IMR-90 (cell line): ENCODE measurements at regions not wholly inside any gene's neighbourhood (a gene's known extent, or its start where the extent isn't known, plus 50 kb on each side); places are given as distances from the start of the nearest gene placed in this dataset.

Experiments
- ATAC-seq: fragments of 200-7000 bp; cut with Tn5 transposase; 2 replicates; pipeline ENCODE4 v1.9.1; 2020; ENCODE audit warnings: low read depth, mild to moderate bottlenecking, moderate library complexity
- BruUV-seq: library from RNA; stranded (reverse); fragments of 400-500 nt; replicated peaks from 2 replicates; lab custom pipeline; 2021; lab: Mats Ljungman, UMichigan
- CTCF ChIA-PET: fragments of 300-600 bp; formaldehyde crosslinking; extraction: SDS; loops from one replicate; lab custom pipeline; 2021; ENCODE audit warnings: antibody characterized with exemption; lab: Yijun Ruan, JAX
- POLR2A ChIA-PET: fragments of 300-600 bp; sonication (Branson Sonifier 250); formaldehyde crosslinking; loops from one replicate; lab custom pipeline; 2022; ENCODE audit warnings: antibody characterized with exemption; ENCODE audit not compliant: unreplicated experiment; lab: Charles Lee
- DNase-seq: peaks from one replicate; pipeline ENCODE4 v3.0.0; 2013
- H2AFZ ChIP-seq: replicated peaks from 2 replicates; pipeline ENCODE3; 2013; ENCODE audit warnings: low read length, mild to moderate bottlenecking; ENCODE audit not compliant: poor library complexity
- H2AK5ac ChIP-seq: 2 replicates; pipeline ENCODE4 v1.6.1; 2013; ENCODE audit warnings: low read depth, low read length, inconsistent platforms
- H2AK9ac ChIP-seq: replicated peaks from 2 replicates; pipeline ENCODE3; 2013; ENCODE audit warnings: mild to moderate bottlenecking, low read depth, low read length, moderate library complexity; ENCODE audit not compliant: poor library complexity
- H2BK120ac ChIP-seq: 2 replicates; pipeline ENCODE4 v1.6.1; 2013; ENCODE audit warnings: low read depth, low read length, inconsistent platforms
- H2BK15ac ChIP-seq: 3 replicates; pipeline ENCODE4 v1.6.1; 2013; ENCODE audit warnings: low read depth, low read length, inconsistent platforms
- H2BK20ac ChIP-seq: 2 replicates; pipeline ENCODE4 v1.6.1; 2013; ENCODE audit warnings: low read depth, mild to moderate bottlenecking, inconsistent platforms, low read length, moderate library complexity
- H2BK5ac ChIP-seq: 2 replicates; pipeline ENCODE4 v1.6.1; 2013; ENCODE audit warnings: mild to moderate bottlenecking, low read depth, low read length, inconsistent platforms; ENCODE audit not compliant: poor library complexity, severe bottlenecking
- H3K14ac ChIP-seq: replicated peaks from 2 replicates; pipeline ENCODE4 v1.6.1; 2013; ENCODE audit warnings: low read depth, low read length, inconsistent platforms
- H3K18ac ChIP-seq: 2 replicates; pipeline ENCODE4 v1.6.1; 2013; ENCODE audit warnings: low read depth, low read length, control low read depth
- H3K23ac ChIP-seq: 2 replicates; pipeline ENCODE4 v1.6.1; 2013; ENCODE audit warnings: low read depth, low read length, inconsistent platforms
- H3K27ac ChIP-seq: 2 replicates; pipeline ENCODE4 v1.5.1; 2013; ENCODE audit warnings: mild to moderate bottlenecking, control low read depth, low read length; ENCODE audit not compliant: insufficient read depth
- H3K27me3 ChIP-seq: 2 replicates; pipeline ENCODE4 v1.6.1; 2013; ENCODE audit warnings: low read length; ENCODE audit not compliant: control insufficient read depth, insufficient read depth
- H3K36me3 ChIP-seq: 2 replicates; pipeline ENCODE4 v1.6.1; 2013; ENCODE audit warnings: low read length, mixed read lengths; ENCODE audit not compliant: control insufficient read depth, insufficient read depth
- H3K4ac ChIP-seq: 2 replicates; pipeline ENCODE4 v1.6.1; 2013; ENCODE audit warnings: low read depth, low read length, inconsistent platforms
- H3K4me1 ChIP-seq: 2 replicates; pipeline ENCODE4 v1.6.1; 2013; ENCODE audit warnings: low read length, mixed read lengths; ENCODE audit not compliant: control insufficient read depth, insufficient read depth
- H3K4me2 ChIP-seq: 2 replicates; pipeline ENCODE4 v1.6.1; 2013; ENCODE audit warnings: low read depth, mild to moderate bottlenecking, control low read depth, low read length, moderate library complexity
- H3K4me3 ChIP-seq: 2 replicates; pipeline ENCODE4 v1.5.1; 2013; ENCODE audit warnings: low read depth, mild to moderate bottlenecking, control low read depth, low read length, moderate library complexity; ENCODE audit not compliant: insufficient read depth
- H3K56ac ChIP-seq: 2 replicates; pipeline ENCODE4 v1.6.1; 2013; ENCODE audit warnings: low read length, inconsistent platforms; ENCODE audit not compliant: insufficient read depth; ENCODE audit errors: extremely low read depth
- H3K79me1 ChIP-seq, 2 experiments: 2 replicates each; pipeline ENCODE4 v1.6.1; 2013; ENCODE audit warnings: low read length in 2 of 2, inconsistent platforms in 1 of 2, low read depth in 1 of 2
- H3K9ac ChIP-seq: 2 replicates; pipeline ENCODE4 v1.6.1; 2013; ENCODE audit warnings: low read depth, low read length, control low read depth
- H3K9me1 ChIP-seq: 2 replicates; pipeline ENCODE4 v1.6.1; 2013; ENCODE audit warnings: low read length, inconsistent platforms; ENCODE audit not compliant: insufficient read depth
- H3K9me3 ChIP-seq: 2 replicates; pipeline ENCODE4 v1.6.1; 2013; ENCODE audit warnings: low read length; ENCODE audit not compliant: control insufficient read depth, insufficient read depth
- H4K20me1 ChIP-seq: 2 replicates; pipeline ENCODE4 v1.6.1; 2013; ENCODE audit warnings: low read length, inconsistent platforms; ENCODE audit not compliant: insufficient read depth
- H4K5ac ChIP-seq: 2 replicates; pipeline ENCODE4 v1.6.1; 2013; ENCODE audit warnings: mild to moderate bottlenecking, low read depth, low read length, control low read depth
- H4K8ac ChIP-seq, 2 experiments: 2 replicates each; pipeline ENCODE4 v1.6.1; 2013; ENCODE audit warnings: low read depth in 2 of 2, low read length in 2 of 2, control low read depth in 1 of 2, inconsistent platforms in 1 of 2
- H4K91ac ChIP-seq: 2 replicates; pipeline ENCODE4 v1.6.1; 2013; ENCODE audit warnings: low read depth, low read length, inconsistent platforms; ENCODE audit not compliant: insufficient read depth
- BHLHE40 ChIP-seq: fragments of 150-350 bp; IDR thresholded peaks from 2 replicates; pipeline ENCODE4 v1.6.1; 2016; ENCODE audit warnings: mild to moderate bottlenecking, low read depth, low read length
- CEBPB ChIP-seq: IDR thresholded peaks from 2 replicates; pipeline ENCODE4 v1.6.1; 2012; ENCODE audit warnings: low read depth, low read length, improper control_type of control experiment
- CHD1 ChIP-seq: IDR thresholded peaks from 2 replicates; pipeline ENCODE4 v1.6.1; 2012; ENCODE audit warnings: low read depth, low read length, improper control_type of control experiment
- CTCF ChIP-seq: conservative IDR thresholded peaks from 2 replicates; pipeline ENCODE4 v1.5.1; 2012; ENCODE audit warnings: mild to moderate bottlenecking, low read depth, low read length, improper control_type of control experiment
- ELK1 ChIP-seq: fragments of 150-350 bp; IDR thresholded peaks from 2 replicates; pipeline ENCODE4 v1.6.1; 2016; ENCODE audit warnings: low read depth, mild to moderate bottlenecking, low read length, moderate library complexity, borderline replicate concordance
- FOS ChIP-seq: fragments of 150-350 bp; IDR thresholded peaks from 2 replicates; pipeline ENCODE4 v1.6.1; 2016; ENCODE audit warnings: low read depth, low read length
- MAFK ChIP-seq: IDR thresholded peaks from 2 replicates; pipeline ENCODE4 v1.6.1; 2012; ENCODE audit warnings: low read depth, low read length, improper control_type of control experiment
- MAZ ChIP-seq: IDR thresholded peaks from 2 replicates; pipeline ENCODE4 v1.6.1; 2012; ENCODE audit warnings: low read depth, mild to moderate bottlenecking, low read length, improper control_type of control experiment, moderate library complexity, borderline replicate concordance
- MXI1 ChIP-seq: IDR thresholded peaks from 2 replicates; pipeline ENCODE4 v1.6.1; 2012; ENCODE audit warnings: low read depth, mild to moderate bottlenecking, low read length, moderate library complexity, borderline replicate concordance
- NFE2L2 ChIP-seq: fragments of 150-350 bp; IDR thresholded peaks from 2 replicates; pipeline ENCODE4 v1.6.1; 2016; ENCODE audit warnings: low read depth, mild to moderate bottlenecking, low read length
- POLR2A ChIP-seq: IDR thresholded peaks from 2 replicates; pipeline ENCODE4 v1.6.1; 2012; ENCODE audit warnings: mild to moderate bottlenecking, low read depth, low read length
- RAD21 ChIP-seq: IDR thresholded peaks from 2 replicates; pipeline ENCODE4 v1.6.1; 2012; ENCODE audit warnings: low read length, improper control_type of control experiment
- RCOR1 ChIP-seq: IDR thresholded peaks from 2 replicates; pipeline ENCODE4 v1.6.1; 2012; ENCODE audit warnings: mild to moderate bottlenecking, low read length, improper control_type of control experiment; ENCODE audit not compliant: insufficient replicate concordance
- RFX5 ChIP-seq: IDR thresholded peaks from 2 replicates; pipeline ENCODE4 v1.8.0; 2012; ENCODE audit warnings: low read depth, mild to moderate bottlenecking, low read length, moderate library complexity
- SMC3 ChIP-seq: fragments of 150-350 bp; IDR thresholded peaks from 2 replicates; pipeline ENCODE4 v1.6.1; 2016; ENCODE audit warnings: low read depth, mild to moderate bottlenecking, antibody characterized with exemption, low read length, moderate library complexity
- USF2 ChIP-seq: fragments of 150-350 bp; IDR thresholded peaks from 2 replicates; pipeline ENCODE4 v1.6.1; 2017; ENCODE audit warnings: mild to moderate bottlenecking, antibody characterized with exemption, low read length, low read depth
- WGBS, 2 experiments: methylation state at CpG; one replicate each; pipeline versions ENCODE4 v1.1.5 to v1.1.7; 2013; ENCODE audit warnings: missing lambda C conversion rate in 2 of 2; ENCODE audit not compliant: insufficient read length in 1 of 2; ENCODE audit errors: extremely low coverage in 2 of 2; 5-methylcytosine and 5-hydroxymethylcytosine counted together
- dilution Hi-C: fragments of 300-500 bp; cut with HindIII; formaldehyde crosslinking; loops from one replicate; pipeline ENCODE4 v1.14.3; 2018; ENCODE audit warnings: low sequenced_read_pairs; ENCODE audit not compliant: unreplicated experiment
- in situ Hi-C: fragments of 300-500 bp; cut with MboI; formaldehyde crosslinking; loops from 3 replicates; pipeline ENCODE4 v1.14.3; 2019; ENCODE audit warnings: low sequenced_read_pairs, inconsistent platforms, mixed read lengths
- intact Hi-C: fragments of 100-400 bp; cut with micrococcal nuclease; formaldehyde crosslinking; loops from 2 replicates; pipeline ENCODE4 v1.10.0; 2022

DNA sequence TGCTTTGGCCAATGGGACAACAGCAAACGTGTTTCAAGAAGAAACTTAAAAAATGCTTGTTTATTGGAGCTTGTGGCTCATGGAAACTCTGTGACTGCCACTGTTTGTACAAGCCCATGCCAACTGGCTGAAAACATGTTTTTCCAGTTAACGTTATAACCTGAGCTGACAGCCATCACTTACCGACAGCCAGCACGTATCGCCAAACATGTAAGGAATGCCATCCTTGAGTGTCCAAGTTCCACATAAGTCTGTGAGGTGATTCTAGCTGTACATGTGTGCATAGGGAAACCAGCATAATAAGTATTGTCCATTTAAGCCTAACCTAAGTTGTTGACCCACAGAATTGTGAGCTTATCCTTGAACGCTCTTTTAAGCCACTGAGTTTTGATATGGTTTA lies 596.9 kb downstream of the TRHDE start:
- CTCF ChIA-PET = interaction anchor here (0.7 kb wide), 1 partner anchor 122 kb away, joined by 4 read pairs; no protein-coding TSS in a partner anchor

More for the DNA sequence above, 596.9 kb downstream of the TRHDE start:
- H2BK5ac ChIP-seq = no peak overlapping the region
- H3K4me1 ChIP-seq = no peaks in the 10 kb centered on the region
- no peak overlapping the region for H3K4ac ChIP-seq
- no peak overlapping the region for H3K4me3 ChIP-seq
- H2AK5ac ChIP-seq = no peak overlapping the region
- no peak overlapping the region for H4K91ac ChIP-seq
- BruUV-seq = no TSS peak
- intact Hi-C loops = no loop called here
- in situ Hi-C loops = no loop called here
- H4K8ac ChIP-seq = no peak overlapping the region
- H3K9me1 ChIP-seq = no peaks in the 10 kb centered on the region
- POLR2A ChIA-PET = no interaction called here
- TF ChIP-seq MXI1 (no peak), RAD21 (no peak), POLR2A (no peak), ELK1 (no peak), FOS (no peak), MAFK (no peak), USF2 (no peak), BHLHE40 (no peak), MAZ (no peak), RCOR1 (no peak), NFE2L2 (no peak), CHD1 (no peak), SMC3 (no peak), CTCF (no peak), RFX5 (no peak), CEBPB (no peak)
- no peaks in the 10 kb centered on the region for H3K27me3 ChIP-seq
- no peak overlapping the region for H3K56ac ChIP-seq
- no peak overlapping the region for H2AK9ac ChIP-seq
- H3K9me3 ChIP-seq = peaks cover 6% of the 10 kb centered on the region
- no peak overlapping the region for H3K9ac ChIP-seq
- H3K79me1 ChIP-seq = no peaks in the 10 kb centered on the region
- H3K36me3 ChIP-seq = no peaks in the 10 kb centered on the region
- no peak for ATAC-seq
- H4K5ac ChIP-seq = no peak overlapping the region
- no peak overlapping the region for H2AFZ ChIP-seq
- no peak overlapping the region for H2BK15ac ChIP-seq
- H3K4me2 ChIP-seq = no peak overlapping the region
- no peaks in the 10 kb centered on the region for H4K20me1 ChIP-seq
- no peak overlapping the region for H3K27ac ChIP-seq
- dilution Hi-C loops = no loop called here
- no peak overlapping the region for H3K23ac ChIP-seq
- H2BK20ac ChIP-seq = no peak overlapping the region
- H3K14ac ChIP-seq = no peak overlapping the region
- no peak overlapping the region for H3K18ac ChIP-seq
- no CpG with 5 or more reads among the region's 6 CpGs for WGBS, 2 experiments
- no peak overlapping the region for H2BK120ac ChIP-seq
- DNase-seq = no peak
